ENCODE measurements at regions not wholly inside any gene's neighbourhood (a gene's known extent, or its start where the extent isn't known, plus 50 kb on each side); places are given as distances from the start of the nearest gene placed in this dataset.

- TF ChIP-seq, protein P1, sequence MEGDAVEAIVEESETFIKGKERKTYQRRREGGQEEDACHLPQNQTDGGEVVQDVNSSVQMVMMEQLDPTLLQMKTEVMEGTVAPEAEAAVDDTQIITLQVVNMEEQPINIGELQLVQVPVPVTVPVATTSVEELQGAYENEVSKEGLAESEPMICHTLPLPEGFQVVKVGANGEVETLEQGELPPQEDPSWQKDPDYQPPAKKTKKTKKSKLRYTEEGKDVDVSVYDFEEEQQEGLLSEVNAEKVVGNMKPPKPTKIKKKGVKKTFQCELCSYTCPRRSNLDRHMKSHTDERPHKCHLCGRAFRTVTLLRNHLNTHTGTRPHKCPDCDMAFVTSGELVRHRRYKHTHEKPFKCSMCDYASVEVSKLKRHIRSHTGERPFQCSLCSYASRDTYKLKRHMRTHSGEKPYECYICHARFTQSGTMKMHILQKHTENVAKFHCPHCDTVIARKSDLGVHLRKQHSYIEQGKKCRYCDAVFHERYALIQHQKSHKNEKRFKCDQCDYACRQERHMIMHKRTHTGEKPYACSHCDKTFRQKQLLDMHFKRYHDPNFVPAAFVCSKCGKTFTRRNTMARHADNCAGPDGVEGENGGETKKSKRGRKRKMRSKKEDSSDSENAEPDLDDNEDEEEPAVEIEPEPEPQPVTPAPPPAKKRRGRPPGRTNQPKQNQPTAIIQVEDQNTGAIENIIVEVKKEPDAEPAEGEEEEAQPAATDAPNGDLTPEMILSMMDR (IDR thresholded peaks at IDR 0.05), result no peak
- no peak for TF ChIP-seq POLR2A (IDR thresholded peaks at IDR 0.05)
Measured at GRCh38 chr5:167180906-167181305, 1110.5 kb upstream of the WWC1 start.
